ENCODE measurements at regions not wholly inside any gene's neighbourhood (a gene's known extent, or its start where the extent isn't known, plus 50 kb on each side); places are given as distances from the start of the nearest gene placed in this dataset.

DNA sequence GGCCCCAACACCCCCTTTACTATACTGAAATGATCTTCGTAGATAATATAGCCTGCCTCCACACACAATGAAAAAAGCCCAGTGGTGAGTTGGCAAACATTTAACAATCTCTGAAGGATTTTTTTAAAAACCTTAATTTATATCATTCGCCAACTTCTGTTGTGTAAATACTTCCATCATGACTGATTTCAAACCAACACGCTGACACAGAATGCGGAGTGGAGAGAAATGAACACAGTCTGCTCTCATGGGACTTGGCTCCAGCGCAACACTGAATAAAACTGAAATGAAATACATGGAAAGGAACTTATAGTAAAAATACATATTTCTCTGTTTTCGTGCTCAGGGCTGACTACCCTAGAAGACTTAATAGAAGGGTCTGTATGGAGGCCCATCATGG lies 61.3 kb upstream of the WNT11 start:
- Histone ChIP-seq H3K4me1 (no peaks in the 10 kb centered on the region), H3K36me3 (no peaks in the 10 kb centered on the region), H3K9me3 (no peaks in the 10 kb centered on the region), H3K27me3 (no peaks in the 10 kb centered on the region), H3K27ac (no peak overlapping the region), H3K4me3 (no peak overlapping the region)
- TF ChIP-seq, protein P1, sequence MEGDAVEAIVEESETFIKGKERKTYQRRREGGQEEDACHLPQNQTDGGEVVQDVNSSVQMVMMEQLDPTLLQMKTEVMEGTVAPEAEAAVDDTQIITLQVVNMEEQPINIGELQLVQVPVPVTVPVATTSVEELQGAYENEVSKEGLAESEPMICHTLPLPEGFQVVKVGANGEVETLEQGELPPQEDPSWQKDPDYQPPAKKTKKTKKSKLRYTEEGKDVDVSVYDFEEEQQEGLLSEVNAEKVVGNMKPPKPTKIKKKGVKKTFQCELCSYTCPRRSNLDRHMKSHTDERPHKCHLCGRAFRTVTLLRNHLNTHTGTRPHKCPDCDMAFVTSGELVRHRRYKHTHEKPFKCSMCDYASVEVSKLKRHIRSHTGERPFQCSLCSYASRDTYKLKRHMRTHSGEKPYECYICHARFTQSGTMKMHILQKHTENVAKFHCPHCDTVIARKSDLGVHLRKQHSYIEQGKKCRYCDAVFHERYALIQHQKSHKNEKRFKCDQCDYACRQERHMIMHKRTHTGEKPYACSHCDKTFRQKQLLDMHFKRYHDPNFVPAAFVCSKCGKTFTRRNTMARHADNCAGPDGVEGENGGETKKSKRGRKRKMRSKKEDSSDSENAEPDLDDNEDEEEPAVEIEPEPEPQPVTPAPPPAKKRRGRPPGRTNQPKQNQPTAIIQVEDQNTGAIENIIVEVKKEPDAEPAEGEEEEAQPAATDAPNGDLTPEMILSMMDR (IDR thresholded peaks at IDR 0.05): no peak
- intact Hi-C loops (cut with DNase I): no loop called here
- no peak for DNase-seq (ENCODE audit: low spot score in 2 of 2)

DNA sequence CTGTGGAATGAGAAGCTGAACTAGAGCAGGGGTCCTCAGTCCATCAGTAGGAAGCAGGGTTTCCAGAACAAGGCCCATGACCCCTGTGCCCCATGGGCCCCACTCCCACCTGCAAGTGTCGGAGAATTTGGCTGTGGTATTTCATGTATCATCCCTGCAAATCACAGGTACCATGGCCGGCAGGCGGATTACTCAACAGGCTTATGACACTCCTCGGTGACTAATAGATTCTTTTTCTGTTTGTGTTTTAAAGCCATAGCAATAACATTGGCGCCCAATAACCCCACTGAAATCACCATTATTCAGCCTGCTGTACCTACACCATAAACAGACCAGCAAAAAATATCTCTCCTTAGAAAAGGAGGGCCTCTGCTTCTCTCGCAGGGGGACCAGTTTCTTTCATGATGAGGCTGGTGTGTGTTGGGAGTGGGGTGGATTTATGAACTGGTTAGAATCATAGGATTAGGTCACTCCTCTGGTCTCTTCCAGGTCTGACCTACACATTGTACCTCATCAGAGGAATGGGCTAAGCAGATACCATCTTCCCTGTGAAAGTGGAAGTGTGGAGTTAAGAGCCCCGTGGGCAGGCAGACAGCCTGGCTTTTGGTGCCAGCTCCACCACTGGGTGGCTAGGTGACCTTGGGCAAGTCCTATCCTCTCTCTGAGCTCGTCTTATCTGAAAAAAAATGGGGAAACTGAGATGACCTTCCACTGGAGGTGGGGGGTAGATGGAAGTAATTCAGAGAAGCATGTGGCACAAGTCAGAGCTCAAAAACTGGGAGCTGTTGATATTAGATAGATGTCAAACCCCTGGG lies 60.2 kb upstream of the WNT11 start:
- Histone ChIP-seq H3K36me3 (no peaks in the 10 kb centered on the region), H3K27me3 (no peaks in the 10 kb centered on the region), H3K4me3 (no peak overlapping the region), H3K4me1 (no peaks in the 10 kb centered on the region), H3K27ac (peak overlapping the region in 1 of 2 donors; percentile 20), H3K9me3 (no peaks in the 10 kb centered on the region)
- intact Hi-C loops (cut with DNase I): no loop called here
- DNase-seq (ENCODE audit: low spot score in 2 of 2): no peak
- TF ChIP-seq, protein P1 (IDR thresholded peaks at IDR 0.05): no peak

DNA sequence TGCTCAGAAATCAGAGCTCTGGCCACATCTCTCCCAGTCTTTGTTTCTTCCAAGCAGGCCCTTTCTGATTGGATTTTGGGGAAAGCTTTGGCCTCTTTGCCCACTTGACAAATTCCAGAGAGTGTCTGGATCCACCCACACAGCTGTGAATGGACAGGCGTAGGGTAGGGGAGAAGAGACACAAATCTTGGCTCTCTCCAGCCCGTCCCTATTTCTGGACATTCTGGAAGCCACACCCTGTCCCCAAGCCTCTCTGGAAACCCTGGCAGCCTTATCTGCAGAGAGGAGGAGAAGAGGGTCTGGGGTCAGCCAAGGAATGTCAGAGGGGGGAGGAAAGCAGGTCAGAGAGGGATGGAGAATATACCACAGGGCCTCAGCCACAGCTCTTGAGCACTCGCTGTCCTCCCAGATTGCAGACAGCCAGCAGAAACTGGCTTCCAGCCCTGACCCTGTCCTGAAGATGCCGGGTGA lies 59.5 kb upstream of the WNT11 start:
- intact Hi-C loops (cut with DNase I): no loop called here
- no peak for DNase-seq (ENCODE audit: low spot score in 2 of 2)
- no peaks in the 10 kb centered on the region for H3K4me1 ChIP-seq

DNA sequence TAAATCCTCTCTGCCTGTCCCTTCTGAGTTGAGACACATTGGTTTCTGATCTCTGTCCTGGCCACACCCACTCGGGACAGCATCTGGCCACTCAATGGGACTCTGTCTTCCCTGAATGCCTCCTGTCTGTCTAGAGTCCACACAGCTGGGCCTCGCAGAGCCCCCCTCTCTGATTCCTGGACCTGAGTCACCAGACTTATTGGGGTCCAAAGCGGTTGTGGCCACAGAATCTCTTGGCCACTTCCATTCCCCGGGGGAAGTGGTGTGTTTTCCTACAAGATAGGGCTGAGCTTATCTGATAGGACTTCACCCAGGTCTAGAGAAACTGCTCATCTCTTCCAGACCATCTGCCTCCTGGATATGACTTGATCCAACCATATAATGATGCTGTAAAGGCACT lies 57.4 kb upstream of the WNT11 start:
- Histone ChIP-seq H3K27ac (no peak overlapping the region), H3K4me1 (no peaks in the 10 kb centered on the region), H3K36me3 (no peaks in the 10 kb centered on the region), H3K9me3 (no peaks in the 10 kb centered on the region), H3K4me3 (no peak overlapping the region), H3K27me3 (no peaks in the 10 kb centered on the region)
- intact Hi-C loops (cut with DNase I): no loop called here
- no peak for DNase-seq (ENCODE audit: low spot score in 2 of 2)
- TF ChIP-seq, protein P1 (IDR thresholded peaks at IDR 0.05): no peak

More for the DNA sequence above, 59.5 kb upstream of the WNT11 start:
- TF ChIP-seq, protein P1 (IDR thresholded peaks at IDR 0.05): no peak
- H3K4me3 ChIP-seq: no peak overlapping the region
- no peaks in the 10 kb centered on the region for H3K27me3 ChIP-seq
- H3K36me3 ChIP-seq: no peaks in the 10 kb centered on the region
- H3K27ac ChIP-seq: peak overlapping the region in 1 of 2 donors; percentile 20
- H3K9me3 ChIP-seq: no peaks in the 10 kb centered on the region

DNA sequence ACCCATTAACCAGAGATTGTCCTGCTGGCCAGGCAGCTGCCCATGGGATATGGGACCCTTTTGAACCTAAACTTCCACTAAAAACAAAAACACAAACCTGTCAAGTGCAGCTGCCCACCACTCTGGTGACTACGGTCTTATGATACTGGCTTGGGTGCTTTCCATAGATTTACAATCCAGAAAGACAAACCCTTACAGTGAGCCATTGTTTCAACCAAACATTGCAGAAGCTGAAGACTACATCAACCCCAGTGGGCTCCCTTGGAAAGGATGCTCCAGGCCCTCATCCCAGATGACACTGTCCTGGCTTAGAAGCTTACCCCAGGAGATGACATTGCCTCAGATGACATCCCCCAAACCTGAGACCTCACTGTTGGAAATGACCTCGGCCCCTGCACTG lies 56.9 kb upstream of the WNT11 start:
- no peaks in the 10 kb centered on the region for H3K9me3 ChIP-seq
- H3K27me3 ChIP-seq: no peaks in the 10 kb centered on the region
- no peak for DNase-seq (ENCODE audit: low spot score in 2 of 2)
- H3K36me3 ChIP-seq: no peaks in the 10 kb centered on the region
- intact Hi-C loops (cut with DNase I): no loop called here
- H3K4me3 ChIP-seq: no peak overlapping the region
- TF ChIP-seq, protein P1 (IDR thresholded peaks at IDR 0.05): no peak
- no peak overlapping the region for H3K27ac ChIP-seq
- no peaks in the 10 kb centered on the region for H3K4me1 ChIP-seq

All from ascending aorta (tissue), 2 donors.